NT2/D1 (cell line): ENCODE measurements at regions not wholly inside any gene's neighbourhood (a gene's known extent, or its start where the extent isn't known, plus 50 kb on each side); places are given as distances from the start of the nearest gene placed in this dataset.

Experiments used
- DNase-seq: peaks from one replicate; pipeline ENCODE4 v3.0.0-alpha.2; 2011; ENCODE audit warnings: low read depth, low spot score
- H3K27me3 ChIP-seq: 2 replicates; pipeline ENCODE4 v1.6.0; 2011; ENCODE audit warnings: mild to moderate bottlenecking; ENCODE audit not compliant: insufficient read length, insufficient read depth
- H3K36me3 ChIP-seq: 2 replicates; pipeline ENCODE4 v1.6.1; 2011; ENCODE audit warnings: mild to moderate bottlenecking, low read length, mixed read lengths; ENCODE audit not compliant: insufficient read depth, insufficient read length
- H3K4me1 ChIP-seq: 2 replicates; pipeline ENCODE4 v1.5.1; 2011; ENCODE audit not compliant: insufficient read depth, insufficient read length
- H3K4me3 ChIP-seq: 2 replicates; pipeline ENCODE4 v1.5.1; 2011; ENCODE audit warnings: low read depth; ENCODE audit not compliant: insufficient read length
- H3K9ac ChIP-seq: 2 replicates; pipeline ENCODE4 v1.6.0; 2011; ENCODE audit warnings: low read depth; ENCODE audit not compliant: insufficient read length
- H3K9me3 ChIP-seq: 2 replicates; pipeline ENCODE4 v1.5.1; 2011; ENCODE audit warnings: mild to moderate bottlenecking, low read length; ENCODE audit not compliant: insufficient read depth
- SUZ12 ChIP-seq: IDR thresholded peaks from 2 replicates; pipeline ENCODE4 v1.6.1; 2011; ENCODE audit not compliant: insufficient read length, insufficient read depth; ENCODE audit errors: extremely low read depth
- YY1 ChIP-seq: IDR thresholded peaks from 2 replicates; pipeline ENCODE4 v1.6.1; 2011; ENCODE audit not compliant: insufficient read length, insufficient read depth
- ZNF274 ChIP-seq: IDR thresholded peaks from 2 replicates; pipeline ENCODE4 v1.6.1; 2011; ENCODE audit warnings: mild to moderate bottlenecking, low read depth, low read length

DNA sequence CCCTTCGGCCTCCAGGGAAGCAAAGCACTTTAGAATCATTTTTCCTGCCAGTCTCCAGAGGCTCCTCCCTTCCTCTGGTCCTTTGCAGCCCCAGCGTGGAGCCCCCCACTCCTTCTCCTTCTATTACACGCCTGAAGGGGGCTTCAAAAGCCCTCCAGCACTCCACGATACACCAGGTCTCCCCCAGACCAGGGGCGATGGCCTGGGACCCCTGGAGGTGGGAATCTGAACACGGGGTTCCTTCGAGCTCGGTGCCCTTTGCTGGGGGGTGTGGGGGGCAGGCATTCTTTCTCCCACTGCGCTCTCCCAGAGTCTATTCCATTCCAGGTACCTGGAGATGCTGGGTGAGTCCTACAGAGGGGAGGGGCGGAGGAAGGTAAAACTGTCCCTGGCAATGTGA, 97.6 kb downstream of the HMX1 start:
- DNase-seq: no peak
- Histone ChIP-seq H3K27me3 (peaks cover 5% of the 10 kb centered on the region), H3K4me1 (peaks cover 27% of the 10 kb centered on the region), H3K36me3 (no peaks in the 10 kb centered on the region), H3K9ac (no peak overlapping the region), H3K4me3 (no peak overlapping the region), H3K9me3 (no peaks in the 10 kb centered on the region)
- no peak for TF ChIP-seq YY1

DNA sequence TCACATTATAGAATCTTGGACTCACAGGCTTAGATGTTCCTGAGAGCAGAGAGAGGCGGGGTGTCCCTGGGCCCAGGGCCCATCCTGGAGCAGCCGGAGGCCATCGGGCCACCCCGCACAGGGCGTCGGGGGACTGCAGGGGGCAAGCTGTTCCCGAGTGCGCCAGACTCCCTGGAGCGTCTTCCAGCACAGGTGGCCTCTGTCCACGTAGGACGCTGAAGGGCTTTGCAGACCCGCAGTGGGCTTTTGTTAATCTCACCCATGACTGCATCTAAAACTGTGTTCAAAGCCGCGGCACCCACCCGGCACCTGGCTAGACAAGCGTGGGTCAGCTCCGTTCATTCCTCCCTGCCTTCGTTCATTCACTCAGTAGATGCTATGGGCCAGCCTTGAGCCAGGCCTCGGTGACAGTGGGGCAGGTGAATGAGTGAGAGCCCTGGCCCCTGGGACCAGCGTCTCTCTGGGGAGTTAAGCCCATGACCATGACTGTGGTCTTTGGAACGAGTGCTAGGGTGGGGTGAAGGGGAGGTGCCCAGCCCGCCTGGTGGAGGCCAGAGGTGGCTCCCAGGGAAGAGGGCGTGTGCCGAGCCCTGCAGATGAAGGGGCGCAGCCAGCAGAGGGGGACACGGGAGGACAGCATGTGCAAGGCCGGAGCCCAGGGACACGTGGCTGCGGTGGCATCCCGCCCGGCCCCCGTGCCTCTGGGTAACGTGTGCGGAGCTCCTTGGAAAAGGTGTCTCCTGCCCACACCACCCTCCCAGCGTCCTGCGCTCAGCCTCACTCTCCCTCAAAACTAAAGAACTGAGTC, 98.3 kb downstream of the HMX1 start:
- TF ChIP-seq SUZ12 (no peak), YY1 (no peak)
- Histone ChIP-seq H3K27me3 (peaks cover 5% of the 10 kb centered on the region), H3K36me3 (no peaks in the 10 kb centered on the region), H3K4me1 (peaks cover 23% of the 10 kb centered on the region), H3K9me3 (no peaks in the 10 kb centered on the region), H3K9ac (no peak overlapping the region), H3K4me3 (no peak overlapping the region)
- DNase-seq: no peak

DNA sequence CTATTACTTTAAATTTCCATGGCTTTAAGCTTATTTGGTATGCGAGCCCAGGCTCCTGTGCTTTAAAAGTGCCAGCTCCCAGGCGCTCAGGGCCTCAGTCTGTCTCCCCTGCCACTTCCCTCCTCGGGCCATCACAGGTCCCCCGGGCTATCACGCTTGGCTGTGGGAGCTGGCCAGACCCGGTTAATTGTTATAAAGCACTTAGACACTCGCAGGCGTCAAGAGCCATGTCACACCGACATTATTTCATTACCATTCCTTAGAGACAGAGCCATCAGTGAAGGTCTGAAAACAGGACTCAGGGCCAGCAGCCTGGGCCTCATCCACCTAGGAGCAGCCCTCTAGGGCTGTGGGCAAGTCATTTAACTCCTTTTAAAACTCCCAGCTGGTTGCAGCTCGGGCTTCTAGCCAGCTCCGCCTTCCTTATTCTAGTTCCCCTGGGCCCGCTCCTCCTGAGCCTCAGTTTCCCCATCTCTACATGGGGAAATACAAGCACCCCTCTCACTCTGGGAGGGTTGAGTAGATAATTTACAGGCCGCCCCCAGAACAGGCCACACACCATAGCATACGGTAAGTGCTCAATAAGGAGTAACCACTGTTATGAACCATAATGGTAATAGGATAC, 99.0 kb downstream of the HMX1 start:
- Histone ChIP-seq H3K4me1 (peaks cover 17% of the 10 kb centered on the region), H3K9ac (no peak overlapping the region), H3K36me3 (no peaks in the 10 kb centered on the region), H3K4me3 (no peak overlapping the region), H3K27me3 (peaks cover 5% of the 10 kb centered on the region), H3K9me3 (no peaks in the 10 kb centered on the region)
- TF ChIP-seq SUZ12 (no peak), YY1 (no peak), ZNF274 (no peak)
- no peak for DNase-seq

DNA sequence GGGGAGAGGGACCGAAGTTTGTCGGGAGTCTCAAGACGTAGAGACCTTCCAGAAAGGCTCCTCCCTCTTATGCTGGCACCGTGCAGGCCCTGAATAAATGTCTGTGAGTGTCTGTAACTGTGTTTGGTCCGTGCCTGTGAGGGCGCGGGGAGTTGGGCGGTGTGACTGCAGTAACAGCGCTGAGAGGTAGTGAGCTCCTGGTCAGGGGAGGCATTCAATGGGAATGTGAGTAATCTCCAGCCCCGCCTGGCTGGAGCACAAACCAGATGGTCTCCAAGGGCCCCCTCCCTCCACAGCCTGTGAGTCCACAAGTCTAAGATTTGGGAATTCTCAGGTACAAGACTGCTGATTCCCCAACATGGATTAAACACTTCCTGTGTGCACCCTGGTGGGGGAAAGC, 100.0 kb downstream of the HMX1 start:
- Histone ChIP-seq H3K4me1 (peaks cover 13% of the 10 kb centered on the region), H3K27me3 (peaks cover 5% of the 10 kb centered on the region), H3K9ac (peak overlapping the region; percentile 9), H3K4me3 (no peak overlapping the region), H3K36me3 (no peaks in the 10 kb centered on the region), H3K9me3 (no peaks in the 10 kb centered on the region)
- no peak for DNase-seq
- TF ChIP-seq ZNF274: no peak
- no peak for TF ChIP-seq SUZ12
- no peak for TF ChIP-seq YY1

DNA sequence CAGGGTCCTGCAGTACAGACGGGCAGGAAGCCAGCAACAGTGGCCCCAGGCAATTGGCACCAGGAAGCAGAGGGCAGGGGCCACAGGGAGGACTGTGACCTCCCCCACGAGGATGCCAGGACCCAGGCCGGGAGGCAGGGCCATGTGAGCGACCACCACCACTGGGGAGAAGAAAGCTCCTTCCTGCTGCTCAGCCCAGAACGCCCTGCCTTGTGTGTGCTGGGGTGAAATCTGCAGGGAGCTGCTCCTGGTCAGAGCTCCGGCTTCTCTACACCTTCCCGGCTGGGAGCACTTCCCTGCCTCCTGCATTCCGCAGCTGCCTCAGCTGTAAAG, 100.4 kb downstream of the HMX1 start:
- Histone ChIP-seq H3K9ac (peak overlapping the region; percentile 9), H3K36me3 (no peaks in the 10 kb centered on the region), H3K27me3 (peaks cover 5% of the 10 kb centered on the region), H3K4me1 (peaks cover 15% of the 10 kb centered on the region), H3K4me3 (no peak overlapping the region), H3K9me3 (no peaks in the 10 kb centered on the region)
- DNase-seq: no peak
- TF ChIP-seq YY1: no peak
- no peak for TF ChIP-seq SUZ12
- no peak for TF ChIP-seq ZNF274

DNA sequence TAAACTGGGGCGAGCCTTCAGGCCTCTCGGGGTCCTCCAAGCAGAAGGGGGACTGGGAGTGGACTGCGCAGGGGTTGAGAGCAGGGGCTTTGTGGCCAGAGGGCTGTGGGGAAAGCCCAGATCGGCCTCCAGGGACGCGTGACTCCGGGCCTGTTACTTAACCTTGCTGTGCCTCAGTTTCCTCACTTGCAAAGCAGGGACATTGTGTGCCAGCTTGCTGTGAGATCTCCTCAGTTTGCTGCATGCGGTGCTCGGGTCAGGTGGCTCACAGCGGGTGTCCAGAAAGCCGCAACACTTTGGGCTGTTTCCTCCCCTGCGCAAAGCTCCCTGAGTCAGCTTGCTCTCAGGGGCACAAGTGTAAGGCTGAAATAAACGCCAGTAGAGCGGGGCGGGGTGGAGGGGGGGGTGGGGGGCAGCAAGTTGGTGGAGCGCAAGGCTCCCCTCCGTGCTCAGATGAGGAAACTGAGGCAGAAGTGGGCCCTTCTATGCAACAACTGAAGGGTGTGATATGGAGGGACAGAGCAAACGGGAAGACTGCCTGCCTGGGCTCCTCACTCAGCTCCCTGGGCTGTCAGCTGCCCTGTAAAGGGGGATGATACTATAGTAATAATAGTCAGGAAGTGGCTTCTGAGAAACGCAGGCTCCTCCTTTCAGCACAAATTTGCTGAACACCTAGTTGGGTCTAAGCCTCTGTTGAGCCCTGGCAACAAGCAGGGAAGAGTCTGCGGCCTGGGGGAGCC, 101.0 kb downstream of the HMX1 start:
- DNase-seq: no peak
- Histone ChIP-seq H3K4me1 (peaks cover 20% of the 10 kb centered on the region), H3K4me3 (no peak overlapping the region), H3K9me3 (no peaks in the 10 kb centered on the region), H3K9ac (peak overlapping the region; percentile 43), H3K36me3 (no peaks in the 10 kb centered on the region), H3K27me3 (peaks cover 5% of the 10 kb centered on the region)
- no peak for TF ChIP-seq YY1
- TF ChIP-seq SUZ12: no peak
- no peak for TF ChIP-seq ZNF274

DNA sequence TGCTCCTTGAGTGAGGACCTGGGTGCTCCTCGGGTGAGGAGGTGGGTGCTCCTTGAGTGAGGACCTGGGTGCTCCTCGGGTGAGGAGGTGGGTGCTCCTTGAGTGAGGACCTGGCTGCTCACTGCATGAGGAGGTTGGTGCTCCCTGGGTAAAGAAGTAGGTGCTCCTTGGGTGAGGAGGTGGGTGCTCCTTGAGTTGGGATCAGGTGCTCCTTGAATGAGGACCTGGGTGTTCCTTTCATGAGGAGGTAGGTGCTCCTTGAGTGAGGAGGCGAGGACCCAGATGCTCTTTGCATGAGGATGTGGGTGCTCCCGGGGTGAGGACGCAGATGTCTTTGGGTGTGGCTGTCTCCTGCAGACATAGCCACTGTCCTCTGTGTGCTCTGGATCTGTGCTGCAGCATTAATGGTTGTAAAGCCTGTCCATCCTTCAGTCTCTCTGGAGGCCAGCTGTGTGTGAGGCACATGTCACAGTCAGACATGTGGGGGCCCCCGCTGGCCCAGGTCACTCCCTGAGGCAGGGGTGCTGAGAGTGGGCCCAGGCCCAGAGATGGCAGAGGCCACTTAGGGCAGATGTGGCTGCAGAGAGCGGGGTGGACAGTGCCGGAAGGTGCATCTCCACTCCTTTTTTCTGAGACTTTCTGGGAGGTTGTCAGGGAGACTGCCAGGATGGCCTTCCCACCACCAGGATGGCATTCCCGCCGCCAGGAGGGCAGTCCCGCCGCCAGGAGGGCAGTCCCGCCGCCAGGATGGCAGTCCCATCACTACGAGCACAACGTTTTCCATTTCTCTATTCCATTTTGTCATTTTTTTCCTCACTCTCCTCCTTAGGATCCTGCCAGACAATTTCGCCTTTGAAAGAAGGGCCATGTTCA, 101.8 kb downstream of the HMX1 start:
- Histone ChIP-seq H3K4me1 (peaks cover 24% of the 10 kb centered on the region), H3K9ac (no peak overlapping the region), H3K4me3 (no peak overlapping the region), H3K9me3 (no peaks in the 10 kb centered on the region), H3K27me3 (peaks cover 5% of the 10 kb centered on the region), H3K36me3 (no peaks in the 10 kb centered on the region)
- no peak for DNase-seq
- TF ChIP-seq SUZ12 (no peak), ZNF274 (no peak), YY1 (no peak)
